NB4 (cell line): ENCODE measurements at regions not wholly inside any gene's neighbourhood (a gene's known extent, or its start where the extent isn't known, plus 50 kb on each side); places are given as distances from the start of the nearest gene placed in this dataset.

ENCODE experiments used
- DNase-seq: peaks from one replicate; pipeline ENCODE4 v3.0.0; 2010; ENCODE audit warnings: low read depth
- H3K4me3 ChIP-seq: one replicate; pipeline ENCODE4 v1.5.1; 2011; ENCODE audit warnings: mild to moderate bottlenecking, low read depth, low read length, moderate library complexity
- MAX ChIP-seq: IDR thresholded peaks from 2 replicates; pipeline ENCODE4 v1.6.1; 2011; ENCODE audit warnings: low read depth, low read length
- MYC ChIP-seq: IDR thresholded peaks from 2 replicates; pipeline ENCODE4 v1.6.1; 2011; ENCODE audit warnings: low read depth, low read length
- POLR2A ChIP-seq: IDR thresholded peaks from 2 replicates; pipeline ENCODE4 v1.6.1; 2011; ENCODE audit warnings: mild to moderate bottlenecking; ENCODE audit not compliant: insufficient read length; ENCODE audit errors: extremely low read depth
- TF ChIP-seq, protein P1 (sequence below): IDR thresholded peaks from one replicate; pipeline ENCODE4 v1.5.1; 2012; ENCODE audit warnings: low read depth, low read length

GRCh38 chr1:165050246-165050645 is 306.3 kb downstream of the LMX1A start:
- no peak for DNase-seq
- no peak for TF ChIP-seq MAX
- no peak overlapping the region for H3K4me3 ChIP-seq

DNA sequence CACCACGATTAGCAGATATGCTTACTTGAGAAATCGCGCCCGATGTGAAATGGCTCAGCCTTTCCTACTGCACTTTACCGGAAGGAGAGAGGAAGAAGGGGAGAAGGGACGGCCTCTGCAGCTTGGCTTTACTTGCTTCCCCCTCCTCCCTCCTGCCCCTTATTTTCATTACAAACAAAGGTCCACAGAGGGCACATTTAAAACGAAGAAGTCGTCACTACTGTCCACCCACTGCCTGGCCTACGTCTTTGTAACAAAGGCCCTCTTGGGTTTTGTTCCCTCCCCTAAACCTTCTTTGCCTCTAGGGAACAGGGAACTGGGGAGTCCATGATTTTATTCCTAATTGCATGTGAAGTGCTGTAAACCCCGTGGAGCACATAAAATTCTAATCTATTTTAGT is 308.5 kb downstream of the LMX1A start:
- peak; percentile 1 for DNase-seq
- no peak for TF ChIP-seq MYC
- no peak for TF ChIP-seq MAX
- TF ChIP-seq, protein P1, sequence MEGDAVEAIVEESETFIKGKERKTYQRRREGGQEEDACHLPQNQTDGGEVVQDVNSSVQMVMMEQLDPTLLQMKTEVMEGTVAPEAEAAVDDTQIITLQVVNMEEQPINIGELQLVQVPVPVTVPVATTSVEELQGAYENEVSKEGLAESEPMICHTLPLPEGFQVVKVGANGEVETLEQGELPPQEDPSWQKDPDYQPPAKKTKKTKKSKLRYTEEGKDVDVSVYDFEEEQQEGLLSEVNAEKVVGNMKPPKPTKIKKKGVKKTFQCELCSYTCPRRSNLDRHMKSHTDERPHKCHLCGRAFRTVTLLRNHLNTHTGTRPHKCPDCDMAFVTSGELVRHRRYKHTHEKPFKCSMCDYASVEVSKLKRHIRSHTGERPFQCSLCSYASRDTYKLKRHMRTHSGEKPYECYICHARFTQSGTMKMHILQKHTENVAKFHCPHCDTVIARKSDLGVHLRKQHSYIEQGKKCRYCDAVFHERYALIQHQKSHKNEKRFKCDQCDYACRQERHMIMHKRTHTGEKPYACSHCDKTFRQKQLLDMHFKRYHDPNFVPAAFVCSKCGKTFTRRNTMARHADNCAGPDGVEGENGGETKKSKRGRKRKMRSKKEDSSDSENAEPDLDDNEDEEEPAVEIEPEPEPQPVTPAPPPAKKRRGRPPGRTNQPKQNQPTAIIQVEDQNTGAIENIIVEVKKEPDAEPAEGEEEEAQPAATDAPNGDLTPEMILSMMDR = no peak
- H3K4me3 ChIP-seq = no peak overlapping the region

GRCh38 chr1:165045902-165046301 is 310.6 kb downstream of the LMX1A start:
- TF ChIP-seq MYC (no peak), MAX (no peak), POLR2A (no peak)
- TF ChIP-seq, protein P1 = no peak
- H3K4me3 ChIP-seq = no peak overlapping the region
- no peak for DNase-seq

GRCh38 chr1:165040641-165041040 is 315.9 kb downstream of the LMX1A start:
- TF ChIP-seq MYC = no peak
- TF ChIP-seq, protein P1 = no peak
- TF ChIP-seq MAX = no peak
- no peak for TF ChIP-seq POLR2A
- H3K4me3 ChIP-seq = no peak overlapping the region
- DNase-seq = no peak

GRCh38 chr1:165039996-165040395 is 316.5 kb downstream of the LMX1A start:
- DNase-seq = no peak
- no peak for TF ChIP-seq POLR2A
- TF ChIP-seq MYC = no peak
- no peak for TF ChIP-seq MAX
- TF ChIP-seq, protein P1 = no peak
- no peak overlapping the region for H3K4me3 ChIP-seq

DNA sequence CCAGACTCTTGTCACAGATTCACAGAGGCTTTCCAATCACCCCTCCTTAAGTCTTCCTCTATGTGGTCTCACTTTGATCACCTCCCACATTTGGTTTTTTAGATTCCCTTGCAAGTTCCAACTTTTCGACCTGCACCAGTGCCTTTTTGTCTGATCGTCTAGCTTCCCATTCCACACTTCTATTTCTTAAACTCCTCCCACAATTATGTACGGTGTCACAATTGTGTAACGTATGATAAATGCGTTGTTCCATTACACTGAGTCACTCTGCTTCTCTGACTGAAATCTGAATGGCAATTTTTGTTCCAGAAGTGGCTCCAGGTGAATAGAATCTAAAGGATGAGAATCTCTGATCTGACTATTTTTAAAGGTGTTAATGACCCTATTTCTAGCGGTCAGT is 320.1 kb downstream of the LMX1A start:
- TF ChIP-seq MAX = no peak
- TF ChIP-seq POLR2A = no peak
- TF ChIP-seq, protein P1 = no peak
- no peak overlapping the region for H3K4me3 ChIP-seq
- no peak for DNase-seq
